Glutamatergic neuron (in vitro differentiated cells): ENCODE measurements at regions not wholly inside any gene's neighbourhood (a gene's known extent, or its start where the extent isn't known, plus 50 kb on each side); places are given as distances from the start of the nearest gene placed in this dataset.

ENCODE experiments used
- DNase-seq: peaks from one replicate; pipeline ENCODE4 v3.0.0; 2022
- H3K27ac Mint-ChIP-seq: one replicate; pipeline ENCODE4 v1.8.0; 2020; ENCODE audit warnings: mild to moderate bottlenecking, mixed read lengths, inconsistent platforms; ENCODE audit not compliant: unreplicated experiment
- H3K27me3 Mint-ChIP-seq: one replicate; pipeline ENCODE4 v1.8.0; 2020; ENCODE audit warnings: mild to moderate bottlenecking, moderate library complexity, mixed read lengths, inconsistent platforms; ENCODE audit not compliant: unreplicated experiment
- H3K36me3 Mint-ChIP-seq: one replicate; pipeline ENCODE4 v1.8.0; 2020; ENCODE audit warnings: mild to moderate bottlenecking, mixed read lengths, inconsistent platforms; ENCODE audit not compliant: unreplicated experiment
- H3K4me1 Mint-ChIP-seq: one replicate; pipeline ENCODE4 v1.8.0; 2020; ENCODE audit warnings: mild to moderate bottlenecking, low read depth, mixed read lengths, inconsistent platforms; ENCODE audit not compliant: unreplicated experiment
- H3K4me3 Mint-ChIP-seq: one replicate; pipeline ENCODE4 v1.8.0; 2020; ENCODE audit warnings: mild to moderate bottlenecking, mixed read lengths, inconsistent platforms; ENCODE audit not compliant: unreplicated experiment
- H3K9me3 Mint-ChIP-seq: one replicate; pipeline ENCODE4 v1.8.0; 2020; ENCODE audit warnings: mild to moderate bottlenecking, moderate library complexity, mixed read lengths, inconsistent platforms; ENCODE audit not compliant: unreplicated experiment
- TF ChIP-seq, protein P1 (sequence below): fragments of 200-600 bp; sonication (generic); IDR thresholded peaks from one replicate; pipeline ENCODE4 v1.5.0; 2021; ENCODE audit not compliant: partially characterized antibody, unreplicated experiment

DNA sequence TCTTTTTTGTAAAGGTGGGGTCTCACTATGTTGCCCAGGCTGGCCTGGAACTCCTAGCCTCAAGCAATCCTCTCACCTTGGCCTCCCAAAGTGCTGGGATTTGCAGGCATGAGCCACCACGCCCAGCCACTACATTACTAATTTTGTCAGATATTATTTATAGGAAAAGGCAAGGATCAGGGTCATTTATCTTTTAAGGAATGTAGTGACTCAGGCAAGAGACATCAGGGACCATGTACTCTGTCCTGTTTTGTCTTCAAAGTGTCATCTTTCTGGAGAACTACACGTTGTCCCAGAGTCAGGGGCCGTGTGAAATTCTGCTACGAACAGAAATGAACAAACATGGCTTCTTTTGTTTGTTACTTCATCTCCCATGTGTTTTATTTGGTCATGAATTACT is 105.3 kb downstream of the NPTX2 start:
- peaks cover 3% of the 10 kb centered on the region for H3K9me3 Mint-ChIP-seq
- H3K27ac Mint-ChIP-seq: no peak overlapping the region
- H3K4me1 Mint-ChIP-seq: peaks cover 1% of the 10 kb centered on the region
- H3K27me3 Mint-ChIP-seq: peaks cover 2% of the 10 kb centered on the region
- TF ChIP-seq, protein P1, sequence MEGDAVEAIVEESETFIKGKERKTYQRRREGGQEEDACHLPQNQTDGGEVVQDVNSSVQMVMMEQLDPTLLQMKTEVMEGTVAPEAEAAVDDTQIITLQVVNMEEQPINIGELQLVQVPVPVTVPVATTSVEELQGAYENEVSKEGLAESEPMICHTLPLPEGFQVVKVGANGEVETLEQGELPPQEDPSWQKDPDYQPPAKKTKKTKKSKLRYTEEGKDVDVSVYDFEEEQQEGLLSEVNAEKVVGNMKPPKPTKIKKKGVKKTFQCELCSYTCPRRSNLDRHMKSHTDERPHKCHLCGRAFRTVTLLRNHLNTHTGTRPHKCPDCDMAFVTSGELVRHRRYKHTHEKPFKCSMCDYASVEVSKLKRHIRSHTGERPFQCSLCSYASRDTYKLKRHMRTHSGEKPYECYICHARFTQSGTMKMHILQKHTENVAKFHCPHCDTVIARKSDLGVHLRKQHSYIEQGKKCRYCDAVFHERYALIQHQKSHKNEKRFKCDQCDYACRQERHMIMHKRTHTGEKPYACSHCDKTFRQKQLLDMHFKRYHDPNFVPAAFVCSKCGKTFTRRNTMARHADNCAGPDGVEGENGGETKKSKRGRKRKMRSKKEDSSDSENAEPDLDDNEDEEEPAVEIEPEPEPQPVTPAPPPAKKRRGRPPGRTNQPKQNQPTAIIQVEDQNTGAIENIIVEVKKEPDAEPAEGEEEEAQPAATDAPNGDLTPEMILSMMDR: no peak
- peaks cover 1% of the 10 kb centered on the region for H3K36me3 Mint-ChIP-seq
- no peak overlapping the region for H3K4me3 Mint-ChIP-seq
- DNase-seq: no peak

DNA sequence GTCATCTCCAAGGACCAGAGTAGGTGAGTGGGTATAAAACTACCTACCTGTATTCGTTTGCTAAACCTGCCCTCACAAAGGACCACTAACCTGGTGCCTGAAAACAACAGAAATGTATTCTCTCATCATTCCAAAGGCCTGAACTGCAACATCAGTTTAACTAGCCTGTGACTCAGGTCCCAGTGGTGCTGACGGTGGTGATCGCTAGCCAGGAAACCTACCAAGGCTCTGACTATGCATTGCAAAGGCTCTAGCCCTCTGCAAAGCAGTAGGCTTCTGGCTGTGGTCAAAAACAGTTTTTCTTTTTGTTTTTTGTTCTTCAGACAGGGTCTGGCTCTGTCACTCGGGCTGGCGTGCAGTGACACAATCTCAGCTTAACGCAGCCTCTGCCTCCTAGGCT is 107.5 kb downstream of the NPTX2 start:
- H3K4me1 Mint-ChIP-seq: no peaks in the 10 kb centered on the region
- peaks cover 2% of the 10 kb centered on the region for H3K27me3 Mint-ChIP-seq
- no peak overlapping the region for H3K4me3 Mint-ChIP-seq

GRCh38 chr7:98727146-98727709 is 110.1 kb downstream of the NPTX2 start:
- H3K9me3 Mint-ChIP-seq: peaks cover 2% of the 10 kb centered on the region
- H3K4me3 Mint-ChIP-seq: no peak overlapping the region
- no peaks in the 10 kb centered on the region for H3K4me1 Mint-ChIP-seq
- peaks cover 2% of the 10 kb centered on the region for H3K27me3 Mint-ChIP-seq
- no peak for DNase-seq
- no peak overlapping the region for H3K27ac Mint-ChIP-seq
- TF ChIP-seq, protein P1: no peak
- peaks cover 5% of the 10 kb centered on the region for H3K36me3 Mint-ChIP-seq

More for the DNA sequence above, 107.5 kb downstream of the NPTX2 start:
- Mint-ChIP-seq H3K9me3 (peaks cover 3% of the 10 kb centered on the region), H3K36me3 (peaks cover 5% of the 10 kb centered on the region), H3K27ac (no peak overlapping the region)
- no peak for DNase-seq
- TF ChIP-seq, protein P1: no peak

- peaks cover 2% of the 10 kb centered on the region for H3K9me3 Mint-ChIP-seq
- DNase-seq: no peak
- no peaks in the 10 kb centered on the region for H3K4me1 Mint-ChIP-seq
- H3K4me3 Mint-ChIP-seq: no peak overlapping the region
- TF ChIP-seq, protein P1: no peak
- H3K27me3 Mint-ChIP-seq: peaks cover 2% of the 10 kb centered on the region
- no peak overlapping the region for H3K27ac Mint-ChIP-seq
- peaks cover 5% of the 10 kb centered on the region for H3K36me3 Mint-ChIP-seq
Observed at GRCh38 chr7:98728555-98728954, 111.5 kb downstream of the NPTX2 start.

DNA sequence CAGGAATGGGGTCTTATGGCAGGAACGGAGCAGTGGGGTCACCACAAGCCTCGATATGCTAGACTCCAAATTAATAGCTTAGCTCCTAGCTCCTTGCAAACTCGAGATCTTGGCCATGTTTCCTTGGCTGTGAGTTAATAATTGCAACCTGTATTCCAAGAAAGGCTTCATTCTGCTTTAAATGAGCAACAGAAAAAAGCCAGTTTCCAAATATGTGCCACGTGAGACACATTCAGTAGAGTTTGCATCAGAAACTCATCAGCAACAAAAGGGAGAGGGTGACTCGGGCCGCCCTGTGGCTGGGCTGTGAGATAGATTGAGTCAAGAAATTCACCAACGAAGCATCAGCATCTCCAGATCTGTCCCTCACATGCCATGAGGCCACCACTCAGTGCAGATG is 112.0 kb downstream of the NPTX2 start:
- H3K9me3 Mint-ChIP-seq: peaks cover 2% of the 10 kb centered on the region
- H3K27me3 Mint-ChIP-seq: peaks cover 2% of the 10 kb centered on the region
- no peak for DNase-seq
- no peak overlapping the region for H3K4me3 Mint-ChIP-seq
- H3K4me1 Mint-ChIP-seq: no peaks in the 10 kb centered on the region
- H3K36me3 Mint-ChIP-seq: peaks cover 5% of the 10 kb centered on the region
- no peak overlapping the region for H3K27ac Mint-ChIP-seq
- TF ChIP-seq, protein P1: no peak
